HEK293 (cell line): ENCODE measurements at regions not wholly inside any gene's neighbourhood (a gene's known extent, or its start where the extent isn't known, plus 50 kb on each side); places are given as distances from the start of the nearest gene placed in this dataset.
"Not testable (repeated sequence)": the region's sequence is repeated elsewhere in the genome, so short reads cannot be mapped to it uniquely, and the experiment has no call there.

Source experiments
- CTCF ChIA-PET: fragments of 350-600 bp; formaldehyde crosslinking; extraction: SDS; loops from one replicate; lab custom pipeline; 2021; ENCODE audit warnings: antibody characterized with exemption; lab: Yijun Ruan, JAX
- POLR2A ChIA-PET: fragments of 300-600 bp; formaldehyde crosslinking; extraction: SDS; loops from one replicate; lab custom pipeline; 2020; ENCODE audit warnings: antibody characterized with exemption, inconsistent platforms; lab: Yijun Ruan, JAX
- H3K27ac ChIP-seq: fragments of 200-500 bp; sonication (Bioruptor generic); 2 replicates; pipeline ENCODE4 v1.5.1; 2014; ENCODE audit warnings: low read depth, low read length, control low read depth, inconsistent platforms; ENCODE audit errors: extremely low read depth
- H3K36me3 ChIP-seq, 2 experiments: fragments of 200-500 bp in 1 of 2; sonication (Bioruptor generic) in 1 of 2; 1 replicate in 1 of 2; 2 replicates in 1 of 2; pipeline ENCODE4 v1.5.1; 2014 to 2017; ENCODE audit warnings: inconsistent platforms in 2 of 2, low read length in 2 of 2; ENCODE audit not compliant: control insufficient read depth in 2 of 2, insufficient read depth in 1 of 2
- H3K4me1 ChIP-seq: fragments of 200-500 bp; sonication (Bioruptor generic); 2 replicates; pipeline ENCODE4 v1.5.1; 2014; ENCODE audit warnings: mild to moderate bottlenecking, low read length, inconsistent platforms; ENCODE audit not compliant: control insufficient read depth, insufficient read depth
- H3K4me3 ChIP-seq: 2 replicates; pipeline ENCODE4 v1.5.1; 2011; ENCODE audit warnings: low read depth, mild to moderate bottlenecking, control low read depth, low read length, moderate library complexity
- H3K9me3 ChIP-seq: fragments of 200-500 bp; sonication (Bioruptor generic); 2 replicates; pipeline ENCODE4 v1.5.1; 2014; ENCODE audit warnings: low read depth, low read length, inconsistent platforms; ENCODE audit not compliant: control insufficient read depth, insufficient read depth
- HOXA7 ChIP-seq: sonication (generic); formaldehyde crosslinking; IDR thresholded peaks from 2 replicates; pipeline ENCODE4 v1.8.1; 2022; ENCODE audit warnings: missing genetic modification reagents, borderline replicate concordance
- HOXD13 ChIP-seq: sonication (generic); formaldehyde crosslinking; IDR thresholded peaks from 2 replicates; pipeline ENCODE4 v1.8.0; 2022; ENCODE audit warnings: missing genetic modification reagents, borderline replicate concordance
- KLF8 ChIP-seq: fragments of 450-650 bp; formaldehyde crosslinking; IDR thresholded peaks from 2 replicates; pipeline ENCODE4 v1.5.1; 2016; ENCODE audit warnings: missing biosample characterization, missing genetic modification characterization
- KLF9 ChIP-seq: fragments of 450-650 bp; formaldehyde crosslinking; IDR thresholded peaks from 2 replicates; pipeline ENCODE4 v1.5.1; 2016; ENCODE audit warnings: missing biosample characterization, missing genetic modification characterization, low read depth
- TRIM28 ChIP-seq: IDR thresholded peaks from 2 replicates; pipeline ENCODE4 v1.6.1; 2011; ENCODE audit warnings: low read length, control low read depth, borderline replicate concordance
- ZBTB48 ChIP-seq: fragments of 450-650 bp; formaldehyde crosslinking; IDR thresholded peaks from 2 replicates; pipeline ENCODE4 v1.5.1; 2016; ENCODE audit warnings: missing biosample characterization, missing genetic modification characterization
- ZNF155 ChIP-seq: fragments of 450-650 bp; formaldehyde crosslinking; IDR thresholded peaks from 2 replicates; pipeline ENCODE4 v1.5.1; 2016; ENCODE audit warnings: missing biosample characterization, missing genetic modification characterization
- ZNF23 ChIP-seq: fragments of 450-650 bp; formaldehyde crosslinking; IDR thresholded peaks from 2 replicates; pipeline ENCODE4 v1.5.1; 2016; ENCODE audit warnings: missing biosample characterization, missing genetic modification characterization, borderline replicate concordance
- ZNF350 ChIP-seq: fragments of 450-650 bp; formaldehyde crosslinking; IDR thresholded peaks from 2 replicates; pipeline ENCODE4 v1.5.0; 2017; ENCODE audit warnings: missing biosample characterization, mild to moderate bottlenecking, missing genetic modification characterization
- ZNF473 ChIP-seq: fragments of 450-650 bp; formaldehyde crosslinking; IDR thresholded peaks from 2 replicates; pipeline ENCODE4 v1.5.1; 2017; ENCODE audit warnings: missing biosample characterization, missing genetic modification characterization
- TF ChIP-seq, protein P1 (sequence below): fragments of 450-650 bp; formaldehyde crosslinking; IDR thresholded peaks from 2 replicates; pipeline ENCODE4 v1.5.1; 2017; ENCODE audit warnings: missing biosample characterization, missing genetic modification characterization
- TF ChIP-seq, protein P2 (sequence below): fragments of 450-650 bp; formaldehyde crosslinking; IDR thresholded peaks from 2 replicates; pipeline ENCODE4 v1.5.1; 2016; ENCODE audit warnings: missing biosample characterization, missing genetic modification characterization
- TF ChIP-seq, protein P3 (sequence below): fragments of 450-650 bp; formaldehyde crosslinking; IDR thresholded peaks from 2 replicates; pipeline ENCODE4 v1.5.1; 2017; ENCODE audit warnings: missing biosample characterization, mild to moderate bottlenecking, missing genetic modification characterization, moderate library complexity
- TF ChIP-seq, protein P4 (sequence below): fragments of 450-650 bp; formaldehyde crosslinking; IDR thresholded peaks from 2 replicates; pipeline ENCODE4 v1.5.1; 2016; ENCODE audit warnings: missing biosample characterization, missing genetic modification characterization

DNA sequence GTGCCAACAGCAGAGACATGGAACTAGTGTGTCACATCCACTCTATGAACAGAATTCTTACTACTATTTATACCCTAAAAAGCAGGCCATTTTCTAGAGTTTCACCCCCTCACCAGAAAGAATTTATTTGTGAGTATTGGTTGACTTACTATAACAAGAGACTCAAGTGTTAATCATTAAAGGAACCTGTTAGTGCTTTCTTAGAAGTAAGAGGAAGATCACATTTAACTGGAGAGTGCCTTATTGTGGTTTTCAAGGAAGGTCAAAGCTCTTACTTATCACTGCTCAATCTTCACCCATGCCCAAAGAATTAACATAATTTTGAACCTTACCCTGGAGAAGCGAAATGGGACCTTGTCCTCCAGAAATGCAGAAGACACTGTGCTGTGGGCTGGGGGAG lies 169.3 kb upstream of the PRSS1 start:
- no peaks in the 10 kb centered on the region for H3K9me3 ChIP-seq
- CTCF ChIA-PET: interaction anchor here (0.6 to 1.5 kb wide), 4 partner anchors 101 to 241 kb away, joined by 3 to 4 read pairs (median 3); no protein-coding TSS in a partner anchor
- no peaks in the 10 kb centered on the region for H3K4me1 ChIP-seq
- no peaks in the 10 kb centered on the region for H3K36me3 ChIP-seq
- no peak overlapping the region for H3K4me3 ChIP-seq
- TF ChIP-seq, protein P1, sequence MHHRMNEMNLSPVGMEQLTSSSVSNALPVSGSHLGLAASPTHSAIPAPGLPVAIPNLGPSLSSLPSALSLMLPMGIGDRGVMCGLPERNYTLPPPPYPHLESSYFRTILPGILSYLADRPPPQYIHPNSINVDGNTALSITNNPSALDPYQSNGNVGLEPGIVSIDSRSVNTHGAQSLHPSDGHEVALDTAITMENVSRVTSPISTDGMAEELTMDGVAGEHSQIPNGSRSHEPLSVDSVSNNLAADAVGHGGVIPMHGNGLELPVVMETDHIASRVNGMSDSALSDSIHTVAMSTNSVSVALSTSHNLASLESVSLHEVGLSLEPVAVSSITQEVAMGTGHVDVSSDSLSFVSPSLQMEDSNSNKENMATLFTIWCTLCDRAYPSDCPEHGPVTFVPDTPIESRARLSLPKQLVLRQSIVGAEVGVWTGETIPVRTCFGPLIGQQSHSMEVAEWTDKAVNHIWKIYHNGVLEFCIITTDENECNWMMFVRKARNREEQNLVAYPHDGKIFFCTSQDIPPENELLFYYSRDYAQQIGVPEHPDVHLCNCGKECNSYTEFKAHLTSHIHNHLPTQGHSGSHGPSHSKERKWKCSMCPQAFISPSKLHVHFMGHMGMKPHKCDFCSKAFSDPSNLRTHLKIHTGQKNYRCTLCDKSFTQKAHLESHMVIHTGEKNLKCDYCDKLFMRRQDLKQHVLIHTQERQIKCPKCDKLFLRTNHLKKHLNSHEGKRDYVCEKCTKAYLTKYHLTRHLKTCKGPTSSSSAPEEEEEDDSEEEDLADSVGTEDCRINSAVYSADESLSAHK (tag by site-specific recombination): no peak
- TF ChIP-seq ZBTB48 (tag by site-specific recombination) (no peak), ZNF23 (tag by site-specific recombination) (no peak)
- H3K27ac ChIP-seq: no peak overlapping the region
- POLR2A ChIA-PET: no interaction called here

DNA sequence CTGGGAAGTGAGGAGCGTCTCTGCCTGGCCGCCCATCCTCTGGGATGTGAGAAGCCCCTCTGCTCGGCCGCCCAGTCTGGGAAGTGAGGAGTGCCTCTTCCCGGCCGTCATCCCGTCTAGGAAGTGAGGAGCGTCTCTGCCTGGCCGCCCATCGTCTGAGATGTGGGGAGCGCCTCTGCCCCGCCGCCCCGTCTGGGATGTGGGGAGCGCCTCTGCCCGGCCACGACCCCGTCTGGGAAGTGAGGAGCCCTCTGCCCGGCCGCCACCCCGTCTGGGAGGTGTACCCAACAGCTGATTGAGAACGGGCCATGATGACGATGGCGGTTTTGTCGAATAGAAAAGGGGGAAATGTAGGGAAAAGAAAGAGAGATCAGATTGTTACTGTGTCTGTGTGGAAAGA lies 173.9 kb upstream of the PRSS1 start:
- CTCF ChIA-PET: not testable (repeated sequence)

GRCh38 chr7:142571581-142571980 lies 177.7 kb upstream of the PRSS1 start:
- H3K9me3 ChIP-seq: no peaks in the 10 kb centered on the region
- TF ChIP-seq TRIM28 (no peak), HOXD13 (no peak)
- TF ChIP-seq, protein P2, sequence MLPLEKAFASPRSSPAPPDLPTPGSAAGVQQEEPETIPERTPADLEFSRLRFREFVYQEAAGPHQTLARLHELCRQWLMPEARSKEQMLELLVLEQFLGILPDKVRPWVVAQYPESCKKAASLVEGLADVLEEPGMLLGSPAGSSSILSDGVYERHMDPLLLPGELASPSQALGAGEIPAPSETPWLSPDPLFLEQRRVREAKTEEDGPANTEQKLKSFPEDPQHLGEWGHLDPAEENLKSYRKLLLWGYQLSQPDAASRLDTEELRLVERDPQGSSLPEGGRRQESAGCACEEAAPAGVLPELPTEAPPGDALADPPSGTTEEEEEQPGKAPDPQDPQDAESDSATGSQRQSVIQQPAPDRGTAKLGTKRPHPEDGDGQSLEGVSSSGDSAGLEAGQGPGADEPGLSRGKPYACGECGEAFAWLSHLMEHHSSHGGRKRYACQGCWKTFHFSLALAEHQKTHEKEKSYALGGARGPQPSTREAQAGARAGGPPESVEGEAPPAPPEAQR (tag by site-specific recombination): no peak
- ChIA-PET POLR2A (no interaction called here), CTCF (interaction anchor here (0.7 to 4.1 kb wide), 5 partner anchors 13 to 37 kb away, joined by 3 to 22 read pairs (median 3); no protein-coding TSS in a partner anchor)
- no peak overlapping the region for H3K27ac ChIP-seq
- no peak overlapping the region for H3K4me3 ChIP-seq
- H3K4me1 ChIP-seq: no peaks in the 10 kb centered on the region
- H3K36me3 ChIP-seq: no peaks in the 10 kb centered on the region

More for the DNA sequence above, 173.9 kb upstream of the PRSS1 start:
- H3K36me3 ChIP-seq, H3K4me3 ChIP-seq, H3K27ac ChIP-seq, H3K9me3 ChIP-seq, H3K4me1 ChIP-seq, POLR2A ChIA-PET: not testable (repeated sequence)

DNA sequence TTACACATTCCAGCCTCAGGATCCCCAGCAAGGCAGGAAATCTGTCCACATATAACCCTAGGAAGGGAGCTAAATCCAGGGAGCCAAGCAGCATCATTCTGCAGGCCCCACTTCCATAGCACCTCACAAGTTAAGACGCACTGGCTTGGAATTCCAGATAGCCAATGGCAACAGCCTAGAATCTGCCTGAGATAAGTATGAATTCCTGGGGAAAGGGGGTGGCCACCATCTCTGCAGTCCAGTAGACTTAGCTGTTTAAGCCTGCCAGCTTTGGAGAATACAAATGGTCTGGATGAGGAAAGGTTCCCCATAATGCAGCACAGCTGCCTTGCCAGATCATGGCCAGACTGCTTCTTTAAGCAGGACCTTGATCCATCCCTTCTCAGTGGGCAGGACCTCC lies 179.4 kb upstream of the PRSS1 start:
- TF ChIP-seq ZNF155: no peak
- TF ChIP-seq KLF9 (tag by site-specific recombination): no peak
- TF ChIP-seq ZNF350 (tag by site-specific recombination): no peak
- TF ChIP-seq KLF8: no peak
- TF ChIP-seq TRIM28: no peak
- TF ChIP-seq ZNF473 (tag by site-specific recombination): no peak
- no peak for TF ChIP-seq HOXA7 (CRISPR knock-in tag)
- TF ChIP-seq, protein P3, sequence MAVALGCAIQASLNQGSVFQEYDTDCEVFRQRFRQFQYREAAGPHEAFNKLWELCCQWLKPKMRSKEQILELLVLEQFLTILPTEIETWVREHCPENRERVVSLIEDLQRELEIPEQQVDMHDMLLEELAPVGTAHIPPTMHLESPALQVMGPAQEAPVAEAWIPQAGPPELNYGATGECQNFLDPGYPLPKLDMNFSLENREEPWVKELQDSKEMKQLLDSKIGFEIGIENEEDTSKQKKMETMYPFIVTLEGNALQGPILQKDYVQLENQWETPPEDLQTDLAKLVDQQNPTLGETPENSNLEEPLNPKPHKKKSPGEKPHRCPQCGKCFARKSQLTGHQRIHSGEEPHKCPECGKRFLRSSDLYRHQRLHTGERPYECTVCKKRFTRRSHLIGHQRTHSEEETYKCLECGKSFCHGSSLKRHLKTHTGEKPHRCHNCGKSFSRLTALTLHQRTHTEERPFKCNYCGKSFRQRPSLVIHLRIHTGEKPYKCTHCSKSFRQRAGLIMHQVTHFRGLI (tag by site-specific recombination): no peak
- TF ChIP-seq, protein P4, sequence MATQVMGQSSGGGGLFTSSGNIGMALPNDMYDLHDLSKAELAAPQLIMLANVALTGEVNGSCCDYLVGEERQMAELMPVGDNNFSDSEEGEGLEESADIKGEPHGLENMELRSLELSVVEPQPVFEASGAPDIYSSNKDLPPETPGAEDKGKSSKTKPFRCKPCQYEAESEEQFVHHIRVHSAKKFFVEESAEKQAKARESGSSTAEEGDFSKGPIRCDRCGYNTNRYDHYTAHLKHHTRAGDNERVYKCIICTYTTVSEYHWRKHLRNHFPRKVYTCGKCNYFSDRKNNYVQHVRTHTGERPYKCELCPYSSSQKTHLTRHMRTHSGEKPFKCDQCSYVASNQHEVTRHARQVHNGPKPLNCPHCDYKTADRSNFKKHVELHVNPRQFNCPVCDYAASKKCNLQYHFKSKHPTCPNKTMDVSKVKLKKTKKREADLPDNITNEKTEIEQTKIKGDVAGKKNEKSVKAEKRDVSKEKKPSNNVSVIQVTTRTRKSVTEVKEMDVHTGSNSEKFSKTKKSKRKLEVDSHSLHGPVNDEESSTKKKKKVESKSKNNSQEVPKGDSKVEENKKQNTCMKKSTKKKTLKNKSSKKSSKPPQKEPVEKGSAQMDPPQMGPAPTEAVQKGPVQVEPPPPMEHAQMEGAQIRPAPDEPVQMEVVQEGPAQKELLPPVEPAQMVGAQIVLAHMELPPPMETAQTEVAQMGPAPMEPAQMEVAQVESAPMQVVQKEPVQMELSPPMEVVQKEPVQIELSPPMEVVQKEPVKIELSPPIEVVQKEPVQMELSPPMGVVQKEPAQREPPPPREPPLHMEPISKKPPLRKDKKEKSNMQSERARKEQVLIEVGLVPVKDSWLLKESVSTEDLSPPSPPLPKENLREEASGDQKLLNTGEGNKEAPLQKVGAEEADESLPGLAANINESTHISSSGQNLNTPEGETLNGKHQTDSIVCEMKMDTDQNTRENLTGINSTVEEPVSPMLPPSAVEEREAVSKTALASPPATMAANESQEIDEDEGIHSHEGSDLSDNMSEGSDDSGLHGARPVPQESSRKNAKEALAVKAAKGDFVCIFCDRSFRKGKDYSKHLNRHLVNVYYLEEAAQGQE (tag by site-specific recombination): no peak
- CTCF ChIA-PET: interaction anchor here (0.7 to 4.1 kb wide), 2 partner anchors 12 to 18 kb away, joined by 5 to 22 read pairs; no protein-coding TSS in a partner anchor

More for the DNA sequence above, 179.4 kb upstream of the PRSS1 start:
- POLR2A ChIA-PET: no interaction called here
- no peak overlapping the region for H3K27ac ChIP-seq
- no peak overlapping the region for H3K4me3 ChIP-seq
- H3K36me3 ChIP-seq: no peaks in the 10 kb centered on the region
- H3K4me1 ChIP-seq: no peaks in the 10 kb centered on the region
- no peaks in the 10 kb centered on the region for H3K9me3 ChIP-seq
